ENCODE measurements at regions not wholly inside any gene's neighbourhood (a gene's known extent, or its start where the extent isn't known, plus 50 kb on each side); places are given as distances from the start of the nearest gene placed in this dataset.

GRCh38 chr6:125489579-125490285 is 188.0 kb upstream of the HDDC2 start:
- Histone ChIP-seq H3K27me3 (ENCODE audit: insufficient read depth, low read length) (no peaks in the 10 kb centered on the region), H3K4me1 (ENCODE audit: insufficient read depth, low read length) (no peaks in the 10 kb centered on the region), H3K9ac (ENCODE audit: low read depth, low read length) (no peak overlapping the region), H3K36me3 (ENCODE audit: insufficient read depth, low read length) (no peaks in the 10 kb centered on the region), H3K4me3 (ENCODE audit: low read length) (no peak overlapping the region), H3K9me3 (ENCODE audit: insufficient read depth, low read depth, low read length) (no peaks in the 10 kb centered on the region), H3K27ac (ENCODE audit: low read depth, low read length) (no peak overlapping the region)
- 83% methylated on average over 2 of the region's 2 CpGs for WGBS

GRCh38 chr6:125491860-125492618 is 190.3 kb upstream of the HDDC2 start:
- Histone ChIP-seq H3K9ac (ENCODE audit: low read depth, low read length) (no peak overlapping the region), H3K9me3 (ENCODE audit: insufficient read depth, low read depth, low read length) (no peaks in the 10 kb centered on the region), H3K27me3 (ENCODE audit: insufficient read depth, low read length) (no peaks in the 10 kb centered on the region), H3K4me3 (ENCODE audit: low read length) (no peak overlapping the region), H3K36me3 (ENCODE audit: insufficient read depth, low read length) (no peaks in the 10 kb centered on the region), H3K4me1 (ENCODE audit: insufficient read depth, low read length) (no peaks in the 10 kb centered on the region), H3K27ac (ENCODE audit: low read depth, low read length) (no peak overlapping the region)
- WGBS, result 91% methylated on average over 6 of the region's 8 CpGs

GRCh38 chr6:125498606-125499005 is 196.8 kb upstream of the HDDC2 start:
- no peak overlapping the region for H3K9ac ChIP-seq (ENCODE audit: low read depth, low read length)
- no peaks in the 10 kb centered on the region for H3K27me3 ChIP-seq (ENCODE audit: insufficient read depth, low read length)
- WGBS, result 93% methylated on average over 3 of the region's 3 CpGs
- H3K36me3 ChIP-seq (ENCODE audit: insufficient read depth, low read length), result no peaks in the 10 kb centered on the region
- H3K9me3 ChIP-seq (ENCODE audit: insufficient read depth, low read depth, low read length), result no peaks in the 10 kb centered on the region
- no peak overlapping the region for H3K4me3 ChIP-seq (ENCODE audit: low read length)
- H3K27ac ChIP-seq (ENCODE audit: low read depth, low read length), result no peak overlapping the region
- peaks cover 23% of the 10 kb centered on the region for H3K4me1 ChIP-seq (ENCODE audit: insufficient read depth, low read length)

GRCh38 chr6:125499535-125499934 is 197.8 kb upstream of the HDDC2 start:
- no peaks in the 10 kb centered on the region for H3K9me3 ChIP-seq (ENCODE audit: insufficient read depth, low read depth, low read length)
- H3K9ac ChIP-seq (ENCODE audit: low read depth, low read length), result no peak overlapping the region
- no peaks in the 10 kb centered on the region for H3K36me3 ChIP-seq (ENCODE audit: insufficient read depth, low read length)
- H3K27me3 ChIP-seq (ENCODE audit: insufficient read depth, low read length), result no peaks in the 10 kb centered on the region
- H3K4me1 ChIP-seq (ENCODE audit: insufficient read depth, low read length), result peaks cover 32% of the 10 kb centered on the region
- H3K27ac ChIP-seq (ENCODE audit: low read depth, low read length), result no peak overlapping the region
- H3K4me3 ChIP-seq (ENCODE audit: low read length), result no peak overlapping the region

- H3K27ac ChIP-seq (ENCODE audit: low read depth, low read length), result peak overlapping the region; percentile 24; the same call in 1 of the 2 replicates
- H3K4me1 ChIP-seq (ENCODE audit: insufficient read depth, low read length), result peaks cover 40% of the 10 kb centered on the region
- H3K36me3 ChIP-seq (ENCODE audit: insufficient read depth, low read length), result no peaks in the 10 kb centered on the region
- 31% methylated on average over 3 of the region's 3 CpGs for WGBS
- no peaks in the 10 kb centered on the region for H3K27me3 ChIP-seq (ENCODE audit: insufficient read depth, low read length)
- H3K4me3 ChIP-seq (ENCODE audit: low read length), result no peak overlapping the region
- H3K9me3 ChIP-seq (ENCODE audit: insufficient read depth, low read depth, low read length), result no peaks in the 10 kb centered on the region
- H3K9ac ChIP-seq (ENCODE audit: low read depth, low read length), result no peak overlapping the region
Observed at GRCh38 chr6:125503181-125503580, 201.4 kb upstream of the HDDC2 start.

- Histone ChIP-seq H3K27ac (ENCODE audit: low read depth, low read length) (no peak overlapping the region), H3K9me3 (ENCODE audit: insufficient read depth, low read depth, low read length) (no peaks in the 10 kb centered on the region), H3K4me1 (ENCODE audit: insufficient read depth, low read length) (peaks cover 26% of the 10 kb centered on the region), H3K36me3 (ENCODE audit: insufficient read depth, low read length) (no peaks in the 10 kb centered on the region), H3K9ac (ENCODE audit: low read depth, low read length) (no peak overlapping the region), H3K27me3 (ENCODE audit: insufficient read depth, low read length) (no peaks in the 10 kb centered on the region), H3K4me3 (ENCODE audit: low read length) (no peak overlapping the region)
- 93% methylated on average over 4 of the region's 4 CpGs for WGBS
Observed at GRCh38 chr6:125507987-125508655, 206.4 kb upstream of the HDDC2 start.

- Histone ChIP-seq H3K4me3 (ENCODE audit: low read length) (no peak overlapping the region), H3K9ac (ENCODE audit: low read depth, low read length) (no peak overlapping the region), H3K27ac (ENCODE audit: low read depth, low read length) (no peak overlapping the region), H3K4me1 (ENCODE audit: insufficient read depth, low read length) (peaks cover 20% of the 10 kb centered on the region), H3K9me3 (ENCODE audit: insufficient read depth, low read depth, low read length) (no peaks in the 10 kb centered on the region), H3K36me3 (ENCODE audit: insufficient read depth, low read length) (no peaks in the 10 kb centered on the region), H3K27me3 (ENCODE audit: insufficient read depth, low read length) (no peaks in the 10 kb centered on the region)
- WGBS, result 91% methylated on average over 1 of the region's 1 CpG
Observed at GRCh38 chr6:125508793-125509192, 207.0 kb upstream of the HDDC2 start.

GRCh38 chr6:125509477-125509876 is 207.7 kb upstream of the HDDC2 start:
- Histone ChIP-seq H3K36me3 (ENCODE audit: insufficient read depth, low read length) (no peaks in the 10 kb centered on the region), H3K9ac (ENCODE audit: low read depth, low read length) (no peak overlapping the region), H3K4me3 (ENCODE audit: low read length) (no peak overlapping the region), H3K9me3 (ENCODE audit: insufficient read depth, low read depth, low read length) (no peaks in the 10 kb centered on the region), H3K27me3 (ENCODE audit: insufficient read depth, low read length) (no peaks in the 10 kb centered on the region), H3K27ac (ENCODE audit: low read depth, low read length) (no peak overlapping the region), H3K4me1 (ENCODE audit: insufficient read depth, low read length) (peaks cover 13% of the 10 kb centered on the region)
- WGBS, result 94% methylated on average over 2 of the region's 2 CpGs

GRCh38 chr6:125510405-125510804 is 208.6 kb upstream of the HDDC2 start:
- Histone ChIP-seq H3K36me3 (ENCODE audit: insufficient read depth, low read length) (no peaks in the 10 kb centered on the region), H3K27ac (ENCODE audit: low read depth, low read length) (no peak overlapping the region), H3K4me1 (ENCODE audit: insufficient read depth, low read length) (0 out of 2 replicates have a peak, but pooled peaks cover 4% of the 10 kb centered on the region), H3K27me3 (ENCODE audit: insufficient read depth, low read length) (no peaks in the 10 kb centered on the region), H3K4me3 (ENCODE audit: low read length) (no peak overlapping the region), H3K9ac (ENCODE audit: low read depth, low read length) (no peak overlapping the region), H3K9me3 (ENCODE audit: insufficient read depth, low read depth, low read length) (no peaks in the 10 kb centered on the region)
- 90% methylated on average over 1 of the region's 2 CpGs for WGBS

- 87% methylated on average over 2 of the region's 2 CpGs for WGBS
- H3K9me3 ChIP-seq (ENCODE audit: insufficient read depth, low read depth, low read length), result 0 out of 2 replicates have a peak, but pooled peaks cover 2% of the 10 kb centered on the region
- H3K9ac ChIP-seq (ENCODE audit: low read depth, low read length), result no peak overlapping the region
- no peaks in the 10 kb centered on the region for H3K36me3 ChIP-seq (ENCODE audit: insufficient read depth, low read length)
- no peaks in the 10 kb centered on the region for H3K27me3 ChIP-seq (ENCODE audit: insufficient read depth, low read length)
- H3K4me3 ChIP-seq (ENCODE audit: low read length), result no peak overlapping the region
- no peak overlapping the region for H3K27ac ChIP-seq (ENCODE audit: low read depth, low read length)
- 0 out of 2 replicates have a peak, but pooled peaks cover 4% of the 10 kb centered on the region for H3K4me1 ChIP-seq (ENCODE audit: insufficient read depth, low read length)
Observed at GRCh38 chr6:125511809-125512396, 210.1 kb upstream of the HDDC2 start.

- Histone ChIP-seq H3K27ac (ENCODE audit: low read depth, low read length) (no peak overlapping the region), H3K36me3 (ENCODE audit: insufficient read depth, low read length) (no peaks in the 10 kb centered on the region), H3K9me3 (ENCODE audit: insufficient read depth, low read depth, low read length) (0 out of 2 replicates have a peak, but pooled peaks cover 2% of the 10 kb centered on the region), H3K27me3 (ENCODE audit: insufficient read depth, low read length) (no peaks in the 10 kb centered on the region), H3K4me3 (ENCODE audit: low read length) (no peak overlapping the region), H3K9ac (ENCODE audit: low read depth, low read length) (no peak overlapping the region), H3K4me1 (ENCODE audit: insufficient read depth, low read length) (0 out of 2 replicates have a peak, but pooled peaks cover 4% of the 10 kb centered on the region)
- 57% methylated on average over 1 of the region's 2 CpGs for WGBS
Observed at GRCh38 chr6:125512621-125513020, 210.9 kb upstream of the HDDC2 start.
